ENCODE measurements at regions not wholly inside any gene's neighbourhood (a gene's known extent, or its start where the extent isn't known, plus 50 kb on each side); places are given as distances from the start of the nearest gene placed in this dataset.

- WGBS, 2 donors = 86 to 88% methylated on average over 2 of the region's 2 CpGs
- TF ChIP-seq CTCF (IDR thresholded peaks at IDR 0.05) = no peak
These were observed 1066.7 kb downstream of the TTLL7 start for GRCh38 chr1:82932207-82932606.

GRCh38 chr1:82931006-82931405 lies 1067.9 kb downstream of the TTLL7 start:
- no peaks in the 10 kb centered on the region for H3K27me3 ChIP-seq
- H3K36me3 ChIP-seq = no peaks in the 10 kb centered on the region
- ATAC-seq (no peak), DNase-seq (no peak), FAIRE-seq (no peak)
- H3K27ac ChIP-seq = no peak overlapping the region
- no peak for TF ChIP-seq CTCF (IDR thresholded peaks at IDR 0.05)
- no peaks in the 10 kb centered on the region for H3K9me3 ChIP-seq
- no peak overlapping the region for H3K4me3 ChIP-seq
- H3K4me1 ChIP-seq = no peaks in the 10 kb centered on the region
- intact Hi-C loops (cut with DNase I) = no loop called here

More at GRCh38 chr1:82932207-82932606, 1066.7 kb downstream of the TTLL7 start:
- intact Hi-C loops (cut with DNase I) = no loop called here
- no peaks in the 10 kb centered on the region for H3K4me1 ChIP-seq
- no peak for ATAC-seq
- no peaks in the 10 kb centered on the region for H3K36me3 ChIP-seq
- no peak for DNase-seq
- H3K9me3 ChIP-seq = no peaks in the 10 kb centered on the region
- H3K27ac ChIP-seq = no peak overlapping the region
- H3K27me3 ChIP-seq = no peaks in the 10 kb centered on the region
- no peak for FAIRE-seq
- no peak overlapping the region for H3K4me3 ChIP-seq

- H3K27ac ChIP-seq = no peak overlapping the region
- no peaks in the 10 kb centered on the region for H3K27me3 ChIP-seq
- intact Hi-C loops (cut with DNase I) = no loop called here
- no peaks in the 10 kb centered on the region for H3K4me1 ChIP-seq
- ATAC-seq = no peak
- no peak for DNase-seq
- H3K36me3 ChIP-seq = no peaks in the 10 kb centered on the region
- no peak for TF ChIP-seq CTCF (IDR thresholded peaks at IDR 0.05)
- WGBS, 2 donors = 58 to 79% methylated on average over 1 of the region's 1 CpG
- H3K9me3 ChIP-seq = no peaks in the 10 kb centered on the region
- no peak overlapping the region for H3K4me3 ChIP-seq
- no peak for FAIRE-seq
These were observed 1071.2 kb downstream of the TTLL7 start for GRCh38 chr1:82927753-82928152.

DNA sequence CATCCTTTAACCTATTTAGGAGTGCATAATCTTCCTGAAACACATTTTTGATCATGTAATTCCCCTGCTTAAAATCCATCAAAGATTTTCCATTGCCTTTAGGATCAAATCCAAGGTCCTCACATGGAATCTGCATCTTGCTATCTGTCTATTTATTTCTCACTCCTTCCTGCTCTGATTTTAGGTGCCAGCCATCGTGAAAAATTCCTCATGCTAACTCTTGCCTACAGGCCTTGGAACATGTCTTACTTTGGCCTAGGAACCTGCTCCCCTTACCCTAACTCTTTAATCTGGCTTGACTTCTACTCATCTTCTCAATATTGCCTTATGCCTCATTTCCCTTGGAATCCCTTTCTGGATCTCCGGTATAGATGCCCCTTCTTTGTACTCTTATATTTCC lies 1074.3 kb downstream of the TTLL7 start:
- DNase-seq = no peak

GRCh38 chr1:82923931-82924330 lies 1075.0 kb downstream of the TTLL7 start:
- no peak overlapping the region for H3K4me3 ChIP-seq
- no peak for TF ChIP-seq CTCF (IDR thresholded peaks at IDR 0.05)
- WGBS, 2 donors = 80 to 91% methylated on average over 4 of the region's 4 CpGs
- no peak for FAIRE-seq
- ATAC-seq = no peak
- peaks cover 0 to 6% (median 0%) of the 10 kb centered on the region in 3 donors for H3K4me1 ChIP-seq
- H3K36me3 ChIP-seq = no peaks in the 10 kb centered on the region
- H3K27me3 ChIP-seq = no peaks in the 10 kb centered on the region
- intact Hi-C loops (cut with DNase I) = no loop called here
- no peaks in the 10 kb centered on the region for H3K9me3 ChIP-seq
- DNase-seq = no peak
- no peak overlapping the region for H3K27ac ChIP-seq

More for the DNA sequence above, 1074.3 kb downstream of the TTLL7 start:
- TF ChIP-seq CTCF (IDR thresholded peaks at IDR 0.05) = no peak
- no peak for ATAC-seq
- 83 to 93% methylated on average over 2 of the region's 2 CpGs for WGBS, 2 donors
- FAIRE-seq = no peak
- Histone ChIP-seq H3K36me3 (no peaks in the 10 kb centered on the region), H3K4me1 (peaks cover 0 to 6% (median 0%) of the 10 kb centered on the region in 3 donors), H3K4me3 (no peak overlapping the region), H3K27me3 (no peaks in the 10 kb centered on the region), H3K27ac (no peak overlapping the region), H3K9me3 (no peaks in the 10 kb centered on the region)
- intact Hi-C loops (cut with DNase I) = no loop called here

Data from pancreas (tissue), 10 donors.